Subcutaneous abdominal adipose tissue (tissue), 5 donors: ENCODE measurements at regions not wholly inside any gene's neighbourhood (a gene's known extent, or its start where the extent isn't known, plus 50 kb on each side); places are given as distances from the start of the nearest gene placed in this dataset.
A peak's percentile ranks its signal among the peaks of the same experiment; 100 is the strongest.

Source experiments
- H3K27ac ChIP-seq: one replicate; pipeline ENCODE4 v1.7.0; 2013; ENCODE audit warnings: low read depth, mild to moderate bottlenecking, inconsistent platforms, low read length, moderate library complexity
- H3K27me3 ChIP-seq, 5 donors: one replicate each; pipeline ENCODE4 v1.7.0; 2013; ENCODE audit warnings: low read length in 5 of 5, inconsistent platforms in 1 of 5; ENCODE audit not compliant: control insufficient read depth in 5 of 5, insufficient read depth in 4 of 5
- H3K36me3 ChIP-seq, 5 donors: one replicate each; pipeline ENCODE4 v1.7.0; 2013; ENCODE audit warnings: low read length in 5 of 5; ENCODE audit not compliant: control insufficient read depth in 5 of 5, insufficient read depth in 5 of 5
- H3K4me1 ChIP-seq, 5 donors: one replicate each; pipeline ENCODE4 v1.7.0; 2013; ENCODE audit warnings: low read length in 5 of 5, mild to moderate bottlenecking in 3 of 5, moderate library complexity in 1 of 5; ENCODE audit not compliant: control insufficient read depth in 5 of 5, insufficient read depth in 5 of 5
- H3K4me3 ChIP-seq, 5 donors: one replicate each; pipeline ENCODE4 v1.7.0; 2013; ENCODE audit warnings: low read length in 5 of 5, low read depth in 1 of 5
- H3K9ac ChIP-seq, 5 donors: one replicate each; pipeline ENCODE4 v1.7.0; 2013; ENCODE audit warnings: low read length in 5 of 5, mild to moderate bottlenecking in 4 of 5, moderate library complexity in 3 of 5
- H3K9me3 ChIP-seq, 5 donors: one replicate each; pipeline ENCODE4 v1.7.0; 2013; ENCODE audit warnings: low read length in 5 of 5; ENCODE audit not compliant: control insufficient read depth in 5 of 5
- donor health status: healthy.
- donor health status: healthy.
- donor health status: healthy.
- donor health status: healthy.
- donor health status: healthy.

GRCh38 chr21:16587141-16587581 is 857.4 kb downstream of the USP25 start:
- Histone ChIP-seq H3K4me3 (peak overlapping the region in 4 of 5 donors; percentile 5 to 64 (median 40)), H3K9ac (peak overlapping the region; percentile 16 to 84 (median 64)), H3K27me3 (no peaks in the 10 kb centered on the region), H3K9me3 (no peaks in the 10 kb centered on the region), H3K36me3 (no peaks in the 10 kb centered on the region), H3K27ac (peak overlapping the region; percentile 96), H3K4me1 (peaks cover 0 to 36% (median 28%) of the 10 kb centered on the region in 5 donors)

GRCh38 chr21:16587681-16588375 is 858.0 kb downstream of the USP25 start:
- Histone ChIP-seq H3K36me3 (no peaks in the 10 kb centered on the region), H3K9ac (peak overlapping the region; percentile 57 to 84 (median 73))

GRCh38 chr21:16588433-16588860 is 858.7 kb downstream of the USP25 start:
- Histone ChIP-seq H3K9ac (peak overlapping the region; percentile 57 to 84 (median 73)), H3K9me3 (no peaks in the 10 kb centered on the region), H3K27me3 (no peaks in the 10 kb centered on the region), H3K4me1 (peaks cover 0 to 46% (median 30%) of the 10 kb centered on the region in 5 donors), H3K4me3 (peak overlapping the region; percentile 46 to 70 (median 65)), H3K27ac (peak overlapping the region; percentile 96), H3K36me3 (no peaks in the 10 kb centered on the region)

More at GRCh38 chr21:16587681-16588375, 858.0 kb downstream of the USP25 start:
- peak overlapping the region; percentile 96 for H3K27ac ChIP-seq
- H3K4me1 ChIP-seq, result peaks cover 0 to 43% (median 30%) of the 10 kb centered on the region in 5 donors
- no peaks in the 10 kb centered on the region for H3K9me3 ChIP-seq
- H3K4me3 ChIP-seq, result peak overlapping the region; percentile 46 to 70 (median 65)
- H3K27me3 ChIP-seq, result no peaks in the 10 kb centered on the region

GRCh38 chr21:16589006-16589898 is 859.5 kb downstream of the USP25 start:
- Histone ChIP-seq H3K4me1 (peaks cover 0 to 42% (median 29%) of the 10 kb centered on the region in 5 donors), H3K27ac (peak overlapping the region; percentile 96), H3K9ac (peak overlapping the region in 2 of 5 donors; percentile 50 to 84), H3K36me3 (no peaks in the 10 kb centered on the region), H3K4me3 (peak overlapping the region in 2 of 5 donors; percentile 65 to 69), H3K27me3 (no peaks in the 10 kb centered on the region), H3K9me3 (no peaks in the 10 kb centered on the region)

- H3K9ac ChIP-seq, result peak overlapping the region in 1 of 5 donors; percentile 66
- no peaks in the 10 kb centered on the region for H3K9me3 ChIP-seq
- H3K27ac ChIP-seq, result peak overlapping the region; percentile 96
- no peaks in the 10 kb centered on the region for H3K27me3 ChIP-seq
- H3K36me3 ChIP-seq, result no peaks in the 10 kb centered on the region
- H3K4me3 ChIP-seq, result peak overlapping the region in 1 of 5 donors; percentile 69
- H3K4me1 ChIP-seq, result peaks cover 0 to 42% (median 25%) of the 10 kb centered on the region in 5 donors
Observed at GRCh38 chr21:16590186-16590585, 860.4 kb downstream of the USP25 start.

- Histone ChIP-seq H3K4me3 (no peak overlapping the region), H3K9ac (peak overlapping the region in 1 of 5 donors; percentile 33), H3K27me3 (no peaks in the 10 kb centered on the region), H3K4me1 (peaks cover 0 to 42% (median 25%) of the 10 kb centered on the region in 5 donors), H3K27ac (peak overlapping the region; percentile 96), H3K36me3 (no peaks in the 10 kb centered on the region), H3K9me3 (no peaks in the 10 kb centered on the region)
Observed at GRCh38 chr21:16590641-16591292, 861.0 kb downstream of the USP25 start.

GRCh38 chr21:16592381-16592780 is 862.6 kb downstream of the USP25 start:
- H3K4me1 ChIP-seq, result peaks cover 0 to 28% (median 15%) of the 10 kb centered on the region in 5 donors
- H3K9ac ChIP-seq, result no peak overlapping the region
- H3K27me3 ChIP-seq, result no peaks in the 10 kb centered on the region
- H3K27ac ChIP-seq, result no peak overlapping the region
- no peak overlapping the region for H3K4me3 ChIP-seq
- peaks cover 0 to 11% (median 3%) of the 10 kb centered on the region in 5 donors for H3K36me3 ChIP-seq
- H3K9me3 ChIP-seq, result no peaks in the 10 kb centered on the region

- no peak overlapping the region for H3K9ac ChIP-seq
- no peaks in the 10 kb centered on the region for H3K9me3 ChIP-seq
Observed at GRCh38 chr21:16594191-16594590, 864.4 kb downstream of the USP25 start.

GRCh38 chr21:16596369-16596768 is 866.6 kb downstream of the USP25 start:
- Histone ChIP-seq H3K9ac (no peak overlapping the region), H3K4me1 (peaks cover 0 to 11% (median 0%) of the 10 kb centered on the region in 5 donors), H3K27ac (no peak overlapping the region), H3K36me3 (peaks cover 0 to 11% (median 3%) of the 10 kb centered on the region in 5 donors), H3K4me3 (no peak overlapping the region), H3K9me3 (no peaks in the 10 kb centered on the region), H3K27me3 (no peaks in the 10 kb centered on the region)

More at GRCh38 chr21:16594191-16594590, 864.4 kb downstream of the USP25 start:
- Histone ChIP-seq H3K27me3 (no peaks in the 10 kb centered on the region), H3K4me3 (no peak overlapping the region), H3K27ac (no peak overlapping the region), H3K36me3 (peaks cover 0 to 11% (median 3%) of the 10 kb centered on the region in 5 donors), H3K4me1 (peaks cover 0 to 17% (median 7%) of the 10 kb centered on the region in 5 donors)
